K562 (cell line): ENCODE measurements at regions not wholly inside any gene's neighbourhood (a gene's known extent, or its start where the extent isn't known, plus 50 kb on each side); places are given as distances from the start of the nearest gene placed in this dataset.

Experiments used
- ARHGAP35 ChIP-seq: fragments of 450-650 bp; IDR thresholded peaks from 2 replicates; pipeline ENCODE4 v1.6.1; 2018; ENCODE audit not compliant: partially characterized antibody
- BMI1 ChIP-seq: fragments of 150-350 bp; IDR thresholded peaks from 2 replicates; pipeline ENCODE4 v1.6.1; 2014; ENCODE audit warnings: low read length
- CBFA2T3 ChIP-seq: fragments of 450-650 bp; IDR thresholded peaks from 2 replicates; pipeline ENCODE4 v1.6.1; 2017
- CTCF ChIP-seq, 3 experiments: IDR thresholded peaks in 2 of 3; conservative IDR thresholded peaks in 1 of 3; 2 replicates each; pipeline ENCODE4 v1.5.1; 2011 to 2012; ENCODE audit warnings: low read length in 3 of 3, mild to moderate bottlenecking in 3 of 3, control low read depth in 2 of 3, improper control_type of control experiment in 1 of 3, inconsistent platforms in 1 of 3, low read depth in 1 of 3, mixed read lengths in 1 of 3, moderate library complexity in 1 of 3; ENCODE audit not compliant: insufficient read depth in 2 of 3
- EP300 ChIP-seq: IDR thresholded peaks from 2 replicates; pipeline ENCODE4 v1.6.1; 2012; ENCODE audit warnings: low read length, improper control_type of control experiment
- ESRRA ChIP-seq: fragments of 450-650 bp; IDR thresholded peaks from 2 replicates; pipeline ENCODE4 v1.6.1; 2014; ENCODE audit warnings: low read depth, mild to moderate bottlenecking, moderate library complexity, borderline replicate concordance
- FOSL1 ChIP-seq: fragments of 200-800 bp; sonication (Bioruptor generic); conservative IDR thresholded peaks from 2 replicates; pipeline ENCODE4 v1.6.1; 2016; ENCODE audit warnings: missing genetic modification characterization, missing compliant biosample characterization
- HMG20B ChIP-seq: fragments of 250-450 bp; sonication (Bioruptor Pico); IDR thresholded peaks from 2 replicates; pipeline ENCODE4 v1.5.0; 2021; ENCODE audit warnings: mild to moderate bottlenecking
- JUND ChIP-seq, 2 experiments: IDR thresholded peaks; 2 replicates in 1 of 2; 3 replicates in 1 of 2; pipeline ENCODE4 v1.6.1; 2011; ENCODE audit warnings: borderline replicate concordance in 2 of 2, low read depth in 2 of 2, low read length in 2 of 2, improper control_type of control experiment in 1 of 2, missing biosample characterization in 1 of 2, missing genetic modification characterization in 1 of 2, missing genetic modification reagents in 1 of 2
- KLF16 ChIP-seq: IDR thresholded peaks from 2 replicates; pipeline ENCODE4 v1.6.1; 2016; ENCODE audit warnings: antibody characterized with exemption
- MXI1 ChIP-seq: IDR thresholded peaks from 2 replicates; pipeline ENCODE4 v1.6.1; 2011; ENCODE audit warnings: low read depth, mild to moderate bottlenecking, improper control_type of control experiment, low read length
- MYC ChIP-seq, 2 experiments: fragments of 250-450 bp in 1 of 2; sonication (Bioruptor Pico) in 1 of 2; IDR thresholded peaks; 2 replicates each; pipeline versions ENCODE4 v1.5.1 to v1.6.1; 2012 to 2021; ENCODE audit warnings: low read depth in 2 of 2, borderline replicate concordance in 1 of 2, improper control_type of control experiment in 1 of 2, low read length in 1 of 2, mild to moderate bottlenecking in 1 of 2, moderate library complexity in 1 of 2
- NCOA2 ChIP-seq, 2 experiments: fragments of 450-650 bp; IDR thresholded peaks; 2 replicates each; pipeline ENCODE4 v1.6.1; 2018; ENCODE audit warnings: mild to moderate bottlenecking in 2 of 2, moderate library complexity in 1 of 2; ENCODE audit not compliant: partially characterized antibody in 2 of 2
- NFIC ChIP-seq: fragments of 450-650 bp; IDR thresholded peaks from 2 replicates; pipeline ENCODE4 v1.6.1; 2017; ENCODE audit warnings: mild to moderate bottlenecking, inconsistent platforms
- NFIX ChIP-seq: fragments of 250-450 bp; sonication (Bioruptor Pico); IDR thresholded peaks from 2 replicates; pipeline ENCODE4 v1.4.0; 2020; ENCODE audit warnings: low read depth, mild to moderate bottlenecking, moderate library complexity
- POLR2AphosphoS2 ChIP-seq: IDR thresholded peaks from 2 replicates; pipeline ENCODE4 v1.6.1; 2012; ENCODE audit warnings: low read length, improper control_type of control experiment
- RAD21 ChIP-seq, 2 experiments: fragments of 250-450 bp in 1 of 2; fragments of 450-650 bp in 1 of 2; sonication (Bioruptor Pico) in 1 of 2; formaldehyde crosslinking in 1 of 2; IDR thresholded peaks in 1 of 2; conservative IDR thresholded peaks in 1 of 2; 2 replicates each; pipeline versions ENCODE4 v1.4.0 to v1.8.0; 2020 to 2022; ENCODE audit warnings: mild to moderate bottlenecking in 2 of 2, moderate library complexity in 1 of 2
- RFX1 ChIP-seq: fragments of 450-650 bp; IDR thresholded peaks from 2 replicates; pipeline ENCODE4 v1.6.1; 2016; ENCODE audit warnings: mild to moderate bottlenecking, moderate library complexity
- SMAD1 ChIP-seq: fragments of 150-350 bp; IDR thresholded peaks from 2 replicates; pipeline ENCODE4 v1.6.1; 2014; ENCODE audit warnings: low read length, low read depth; ENCODE audit not compliant: partially characterized antibody
- SMC3 ChIP-seq: conservative IDR thresholded peaks from 2 replicates; pipeline ENCODE4 v1.6.1; 2011; ENCODE audit warnings: low read depth, low read length, improper control_type of control experiment; ENCODE audit not compliant: insufficient read depth
- SRSF3 ChIP-seq: fragments of 200-400 bp; formaldehyde crosslinking; IDR thresholded peaks from 2 replicates; pipeline ENCODE4 v1.6.1; 2016; ENCODE audit warnings: mild to moderate bottlenecking, low read length, moderate library complexity; ENCODE audit not compliant: insufficient read depth
- THRAP3 ChIP-seq: fragments of 450-650 bp; IDR thresholded peaks from 2 replicates; pipeline ENCODE4 v1.6.1; 2016; ENCODE audit warnings: mild to moderate bottlenecking, inconsistent platforms, borderline replicate concordance
- TRIM24 ChIP-seq, 2 experiments: fragments of 450-650 bp; IDR thresholded peaks; 2 replicates each; pipeline ENCODE4 v1.6.1; 2016
- VEZF1 ChIP-seq: fragments of 200-800 bp; sonication (Bioruptor generic); IDR thresholded peaks from 2 replicates; pipeline ENCODE4 v1.6.1; 2017; ENCODE audit warnings: missing genetic modification characterization, missing compliant biosample characterization
- ZKSCAN3 ChIP-seq: fragments of 250-450 bp; sonication (Bioruptor Pico); IDR thresholded peaks from 2 replicates; pipeline ENCODE4 v1.4.0; 2020
- ZNF384 ChIP-seq: IDR thresholded peaks from 2 replicates; pipeline ENCODE4 v1.6.1; 2012; ENCODE audit warnings: low read depth, low read length, improper control_type of control experiment
- ZNF766 ChIP-seq: fragments of 200-800 bp; sonication (Bioruptor generic); conservative IDR thresholded peaks from 2 replicates; pipeline ENCODE4 v1.6.1; 2016; ENCODE audit warnings: missing genetic modification characterization, missing compliant biosample characterization

- TF ChIP-seq VEZF1 (CRISPR knock-in tag), result no peak
- TF ChIP-seq ZKSCAN3 (CRISPR knock-in tag), result no peak
- TF ChIP-seq SRSF3, result no peak
- peak; percentile 100 for TF ChIP-seq NFIC
- 0 out of 2 replicates have a peak, but pooled peaks have one; percentile 32 for TF ChIP-seq EP300
- TF ChIP-seq NCOA2 (IDR thresholded peaks at IDR 0.05; ENCODE audit: partially characterized antibody in 2 of 2), result peak in 1 of 2 experiments; percentile 85
- TF ChIP-seq MXI1, result peak; percentile 89
- peak; percentile 92 for TF ChIP-seq BMI1
- TF ChIP-seq HMG20B (CRISPR knock-in tag), result no peak
- TF ChIP-seq THRAP3, result no peak
- TF ChIP-seq ZNF766 (CRISPR knock-in tag), result 0 out of 2 replicates have a peak, but pooled peaks have one; percentile 40
- peak; percentile 68 to 86 for TF ChIP-seq RAD21 (CRISPR knock-in tag; conservative IDR thresholded peaks at IDR 0.05 in 1 of 2, IDR thresholded peaks at IDR 0.05 in 1 of 2)
- TF ChIP-seq TRIM24 (IDR thresholded peaks at IDR 0.05), result 0 out of 4 replicates have a peak, but pooled peaks of 1 of the 2 experiments have one; percentile 22
- peak; percentile 38; the same call in 1 of the 2 replicates for TF ChIP-seq ESRRA
- TF ChIP-seq CTCF (IDR thresholded peaks at IDR 0.05 in 2 of 3, conservative IDR thresholded peaks at IDR 0.05 in 1 of 3; ENCODE audit: insufficient read depth in 2 of 3, low read depth in 1 of 3, low read length in 3 of 3), result peak; percentile 71 to 93 (median 81)
- peak; percentile 24; the same call in 1 of the 2 replicates for TF ChIP-seq KLF16
- TF ChIP-seq ZNF384, result peak; percentile 82
- TF ChIP-seq CBFA2T3, result 0 out of 2 replicates have a peak, but pooled peaks have one; percentile 28
- peak; percentile 78 for TF ChIP-seq SMC3
- TF ChIP-seq POLR2AphosphoS2, result no peak
- peak; percentile 61; the same call in 1 of the 2 replicates for TF ChIP-seq MYC (IDR thresholded peaks at IDR 0.05; ENCODE audit: low read depth, low read length)
- TF ChIP-seq MYC (CRISPR knock-in tag; IDR thresholded peaks at IDR 0.05; ENCODE audit: borderline replicate concordance, low read depth), result no peak
- TF ChIP-seq JUND (IDR thresholded peaks at IDR 0.05; ENCODE audit: borderline replicate concordance, low read depth, low read length), result peak; percentile 46; the same call in 1 of the 2 replicates
- peak; percentile 35; the same call in 1 of the 3 replicates for TF ChIP-seq JUND (tag; IDR thresholded peaks at IDR 0.05; ENCODE audit: borderline replicate concordance, low read depth, low read length)
- TF ChIP-seq NFIX (CRISPR knock-in tag), result peak; percentile 100
- TF ChIP-seq SMAD1, result peak; percentile 100
- TF ChIP-seq RFX1, result peak; percentile 95
- no peak for TF ChIP-seq FOSL1
- no peak for TF ChIP-seq ARHGAP35
Measured at GRCh38 chr5:109468737-109469420, 59.1 kb upstream of the PJA2 start (continued).
